HG02610 (cell line): ENCODE measurements at regions not wholly inside any gene's neighbourhood (a gene's known extent, or its start where the extent isn't known, plus 50 kb on each side); places are given as distances from the start of the nearest gene placed in this dataset.

Experiments used
- ATAC-seq: cut with Tn5 transposase; IDR thresholded peaks from one replicate; pipeline ENCODE4 v1.9.1; 2021; ENCODE audit warnings: mild to moderate bottlenecking, moderate library complexity; ENCODE audit not compliant: unreplicated experiment

GRCh38 chr21:24825348-24825747 is 781.9 kb downstream of the MRPL39 start:
- no peak for ATAC-seq

GRCh38 chr21:24824209-24824608 is 783.1 kb downstream of the MRPL39 start:
- no peak for ATAC-seq

GRCh38 chr21:24823247-24823646 is 784.0 kb downstream of the MRPL39 start:
- no peak for ATAC-seq

GRCh38 chr21:24785033-24785432 is 822.2 kb downstream of the MRPL39 start:
- ATAC-seq: no peak

DNA sequence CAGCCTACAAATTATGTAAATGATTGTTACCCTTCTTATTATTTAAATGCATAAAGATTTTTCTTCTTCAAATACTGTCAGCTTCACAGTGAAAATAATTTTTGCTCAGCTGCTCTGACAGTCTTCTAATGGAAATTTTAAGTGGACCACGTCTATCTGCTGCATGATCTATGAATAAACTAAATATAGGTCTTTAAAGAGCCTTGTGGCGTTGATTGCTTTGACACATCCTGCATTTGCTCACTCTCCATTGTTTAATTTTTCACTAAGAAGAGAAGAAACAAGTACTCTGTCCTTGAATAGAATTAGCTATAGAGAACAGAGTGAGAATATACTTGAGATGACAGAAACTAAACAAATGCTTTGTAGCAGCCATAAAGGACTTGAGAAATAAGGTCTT is 826.1 kb downstream of the MRPL39 start:
- ATAC-seq: no peak

- ATAC-seq: no peak
These were observed 847.8 kb downstream of the MRPL39 start for GRCh38 chr21:24759348-24760075.

DNA sequence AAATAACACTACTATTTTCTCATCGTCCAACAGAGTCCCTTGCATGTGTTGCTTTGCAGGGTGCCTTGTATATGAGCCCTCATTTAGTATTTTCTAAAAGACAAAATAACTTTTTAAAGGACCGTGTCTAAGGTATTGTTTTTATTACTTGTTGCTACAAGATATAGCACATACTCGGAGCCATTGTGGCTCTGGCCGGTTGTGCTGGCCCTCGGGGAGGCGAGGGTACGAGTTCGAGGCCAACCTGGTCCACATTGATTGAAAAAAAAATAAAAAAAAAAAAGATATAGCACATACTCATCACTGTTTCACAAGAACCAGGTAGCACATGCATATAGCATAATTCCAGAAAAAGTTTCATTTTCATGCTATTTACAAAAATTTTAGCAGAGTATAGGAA is 869.2 kb downstream of the MRPL39 start:
- no peak for ATAC-seq

- no peak for ATAC-seq
These were observed 869.9 kb downstream of the MRPL39 start for GRCh38 chr21:24737296-24737850.

GRCh38 chr21:24730661-24731060 is 876.6 kb downstream of the MRPL39 start:
- ATAC-seq: no peak

- ATAC-seq: no peak
These were observed 877.7 kb downstream of the MRPL39 start for GRCh38 chr21:24729568-24729967.

DNA sequence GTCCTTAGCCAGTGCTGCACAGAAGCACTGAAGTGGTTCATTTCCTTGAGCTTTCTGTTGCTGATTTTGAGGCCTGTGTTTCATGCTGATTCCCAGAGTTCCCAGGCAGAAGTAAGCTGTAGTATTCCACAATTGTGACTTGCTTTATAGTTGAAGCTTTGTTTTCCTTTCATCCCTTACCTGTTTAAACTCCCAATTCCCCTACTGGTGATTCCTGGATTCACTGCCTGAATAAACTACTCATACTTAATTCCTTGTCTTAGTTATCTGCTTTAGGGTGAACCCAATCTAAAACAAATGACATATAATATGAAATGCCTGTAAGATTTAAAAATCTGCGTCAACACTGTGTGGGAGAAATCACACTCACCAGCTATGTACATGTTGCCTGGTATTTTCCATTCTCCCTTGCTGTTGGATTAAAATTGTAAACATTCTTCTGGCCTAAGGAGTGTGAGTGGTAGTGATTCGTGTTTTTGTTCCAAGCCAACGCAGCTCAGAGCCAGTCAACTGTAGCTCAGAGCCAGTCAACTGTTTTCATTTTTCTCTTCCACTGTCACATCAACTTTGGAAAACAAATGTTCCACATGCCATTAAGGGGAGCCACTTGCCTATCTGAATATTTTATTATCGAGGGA is 879.4 kb downstream of the MRPL39 start:
- no peak for ATAC-seq

GRCh38 chr21:24716281-24716918 is 890.9 kb downstream of the MRPL39 start:
- no peak for ATAC-seq

DNA sequence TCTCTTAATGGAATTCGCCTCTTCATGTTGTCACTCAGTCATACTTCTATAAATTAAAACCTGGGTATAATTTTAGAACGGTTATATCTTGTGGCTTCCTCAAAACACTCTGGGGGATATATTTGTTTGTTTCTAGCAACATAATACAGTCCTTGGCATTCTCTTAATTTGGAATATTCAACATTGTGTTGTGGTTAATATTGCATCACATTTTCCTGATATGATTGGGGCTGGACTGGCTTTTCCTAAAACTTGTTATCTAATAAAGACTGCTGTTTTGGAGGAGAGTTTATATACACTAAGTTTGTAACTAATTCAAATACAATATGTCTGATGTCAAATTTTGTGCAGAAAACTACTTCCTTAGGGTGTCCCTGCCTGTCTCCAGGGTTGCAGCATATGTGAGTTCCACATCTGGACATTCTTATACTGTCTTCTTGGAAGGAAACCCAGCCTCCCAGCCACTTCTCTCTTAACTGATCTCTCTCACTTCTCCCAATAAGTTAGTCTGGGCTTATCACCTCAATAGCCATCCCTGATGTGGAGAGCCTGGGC is 892.6 kb downstream of the MRPL39 start:
- ATAC-seq: no peak

DNA sequence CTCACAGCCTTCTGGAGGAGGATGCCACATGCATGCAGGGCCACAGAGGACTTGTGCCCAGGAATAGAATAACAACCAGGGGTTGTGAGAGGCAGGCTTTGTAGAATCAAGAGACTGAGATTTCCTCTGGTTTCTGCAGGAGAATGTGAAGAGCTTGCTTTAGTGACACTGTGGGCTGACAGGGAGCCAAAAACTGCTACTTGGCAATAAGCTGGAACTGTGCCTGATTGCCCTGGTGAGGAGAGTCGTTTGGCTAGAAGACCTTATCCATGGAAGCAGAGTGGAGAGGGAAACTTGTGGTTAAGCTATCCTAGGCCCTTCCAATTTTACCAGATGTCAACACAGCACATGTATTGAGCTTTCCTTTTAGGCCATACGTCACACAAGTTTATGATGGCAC is 902.1 kb downstream of the MRPL39 start:
- ATAC-seq: no peak

DNA sequence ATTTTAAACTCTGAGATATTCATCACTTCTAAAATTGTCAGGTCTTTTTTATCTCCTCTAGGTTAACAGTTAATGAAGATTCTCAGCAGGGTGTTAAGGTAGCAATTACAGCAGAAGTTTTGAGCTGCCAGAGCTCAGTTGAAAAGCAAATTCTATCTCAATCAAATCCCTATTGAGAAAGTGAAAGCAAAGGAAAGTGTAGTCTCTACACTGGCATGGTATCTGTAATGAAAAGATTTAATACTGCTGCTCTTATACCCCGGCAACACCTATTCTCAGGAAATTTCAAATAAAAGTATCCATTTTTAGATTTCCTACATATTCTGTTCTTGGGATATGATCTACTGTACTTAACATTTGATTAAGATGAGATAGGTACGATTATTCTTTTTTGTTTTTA is 913.5 kb downstream of the MRPL39 start:
- ATAC-seq: no peak

- ATAC-seq: no peak
These were observed 925.8 kb downstream of the MRPL39 start for GRCh38 chr21:24681456-24681855.

GRCh38 chr21:24671901-24672300 is 935.4 kb downstream of the MRPL39 start:
- ATAC-seq: no peak

DNA sequence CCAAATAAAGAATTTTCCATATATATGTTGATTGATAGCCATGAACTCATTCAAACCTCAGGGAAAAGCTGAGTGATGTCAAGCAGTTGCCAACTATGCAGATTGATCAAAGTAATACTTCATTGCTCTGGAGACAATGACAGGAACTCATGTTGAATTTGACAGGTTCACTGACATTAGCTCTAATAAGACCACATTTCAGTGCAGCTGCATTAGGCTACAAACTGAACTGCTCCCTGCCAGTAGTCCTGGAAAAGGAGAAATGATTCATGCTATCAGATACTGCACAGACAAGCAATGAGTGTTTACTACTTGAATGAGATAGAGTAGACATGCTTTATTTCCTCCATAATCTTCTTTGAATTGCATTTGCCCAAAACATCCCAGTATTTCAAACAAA is 948.4 kb downstream of the MRPL39 start:
- no peak for ATAC-seq

DNA sequence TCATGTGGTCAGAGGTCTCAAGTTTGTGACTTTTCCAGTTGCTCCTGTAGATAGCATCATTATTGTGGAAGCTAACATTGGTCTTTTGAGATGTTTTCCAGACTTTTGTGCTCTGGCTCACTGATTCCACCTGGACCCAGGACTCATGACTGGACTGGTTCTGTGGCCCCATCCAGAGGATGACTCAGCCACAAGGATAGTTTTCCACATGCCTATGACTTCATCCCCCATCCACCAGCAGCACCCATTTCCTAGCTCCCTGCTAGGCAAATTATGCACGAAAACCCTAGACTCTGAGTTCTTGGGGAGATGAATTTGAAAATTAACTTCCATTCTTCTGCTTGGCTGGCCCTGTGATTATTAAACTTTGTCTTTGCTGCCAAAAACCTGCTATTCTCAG is 949.3 kb downstream of the MRPL39 start:
- no peak for ATAC-seq

DNA sequence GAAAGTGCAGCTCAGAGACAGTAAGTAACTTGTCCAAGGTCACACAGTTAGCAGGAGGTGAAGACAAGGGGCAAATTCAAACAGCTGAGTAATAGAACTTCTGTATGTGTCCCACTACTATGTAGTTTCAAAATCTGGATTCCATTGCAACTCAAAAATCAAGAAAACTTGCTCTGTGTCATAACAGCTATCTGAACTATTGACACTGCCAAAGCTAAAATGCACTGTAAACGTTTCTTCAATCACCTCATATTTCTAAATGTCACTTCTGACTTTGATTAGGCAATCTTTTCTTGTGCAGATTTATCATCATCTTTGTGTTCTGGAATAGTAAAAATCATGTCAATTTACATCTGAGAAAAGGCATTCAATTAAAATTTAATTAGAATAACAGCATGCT is 957.6 kb downstream of the MRPL39 start:
- ATAC-seq: no peak

GRCh38 chr21:24636696-24637095 is 970.6 kb downstream of the MRPL39 start:
- no peak for ATAC-seq

GRCh38 chr21:24634749-24635148 is 972.5 kb downstream of the MRPL39 start:
- ATAC-seq: no peak
